SH-SY5Y (cell line): ENCODE measurements at regions not wholly inside any gene's neighbourhood (a gene's known extent, or its start where the extent isn't known, plus 50 kb on each side); places are given as distances from the start of the nearest gene placed in this dataset.

Source experiments
- GATA2 ChIP-seq: IDR thresholded peaks from 2 replicates; pipeline ENCODE4 v1.6.1; 2011; ENCODE audit warnings: mild to moderate bottlenecking, low read depth, low read length
- GATA3 ChIP-seq: IDR thresholded peaks from 2 replicates; pipeline ENCODE4 v1.6.1; 2011; ENCODE audit warnings: low read depth, mild to moderate bottlenecking, low read length, moderate library complexity

GRCh38 chr16:73521499-73521898 is 473.6 kb upstream of the ZFHX3 start:
- TF ChIP-seq GATA3 (no peak), GATA2 (no peak)
